IPS-15b (cell line): ENCODE measurements at regions not wholly inside any gene's neighbourhood (a gene's known extent, or its start where the extent isn't known, plus 50 kb on each side); places are given as distances from the start of the nearest gene placed in this dataset.

Experiments
- H3K27me3 ChIP-seq: one replicate; pipeline ENCODE4 v1.6.1; 2013; ENCODE audit warnings: low read length; ENCODE audit not compliant: control insufficient read depth, insufficient read depth
- H3K36me3 ChIP-seq: one replicate; pipeline ENCODE4 v1.6.1; 2013; ENCODE audit warnings: low read length; ENCODE audit not compliant: control insufficient read depth, insufficient read depth
- H3K4me1 ChIP-seq: one replicate; pipeline ENCODE4 v1.6.1; 2013; ENCODE audit warnings: mild to moderate bottlenecking, low read length; ENCODE audit not compliant: control insufficient read depth, insufficient read depth
- H3K4me3 ChIP-seq: one replicate; pipeline ENCODE4 v1.5.1; 2013; ENCODE audit warnings: low read depth, low read length
- H3K9ac ChIP-seq: one replicate; pipeline ENCODE4 v1.6.1; 2013; ENCODE audit warnings: low read depth, mild to moderate bottlenecking, low read length
- H3K9me3 ChIP-seq: one replicate; pipeline ENCODE4 v1.6.1; 2013; ENCODE audit warnings: mild to moderate bottlenecking, low read length; ENCODE audit not compliant: control insufficient read depth, insufficient read depth

DNA sequence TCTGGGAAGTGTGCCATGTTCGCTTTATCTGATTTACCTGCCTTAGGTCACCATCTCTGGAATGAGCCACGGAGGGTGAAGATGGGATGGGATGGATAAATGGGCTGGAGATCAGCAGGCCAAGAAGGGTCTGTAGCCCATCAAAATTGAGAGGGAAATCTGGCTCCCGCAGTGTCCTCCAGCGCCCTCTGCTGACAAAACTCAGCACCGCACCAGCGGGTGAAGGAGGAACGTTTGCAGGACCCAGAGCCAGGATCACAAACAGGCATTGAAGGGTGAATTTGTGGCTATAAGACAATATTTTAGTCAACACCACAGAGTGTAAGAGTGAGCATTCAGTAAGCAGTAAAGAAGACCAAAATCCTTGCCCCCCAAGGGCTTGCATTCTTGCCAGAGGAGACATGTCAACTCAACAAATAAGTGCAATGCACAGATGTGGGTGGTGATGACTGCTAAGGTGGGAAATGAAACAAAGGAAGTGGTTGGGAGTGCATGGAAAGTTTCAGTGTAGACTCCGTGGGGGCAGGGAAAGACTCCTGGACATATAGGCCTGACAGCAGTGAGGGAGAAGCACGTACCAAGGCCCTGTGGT is 124.4 kb downstream of the TENT4A start:
- Histone ChIP-seq H3K27me3 (no peaks in the 10 kb centered on the region), H3K9ac (no peak overlapping the region), H3K9me3 (no peaks in the 10 kb centered on the region), H3K36me3 (no peaks in the 10 kb centered on the region), H3K4me1 (no peaks in the 10 kb centered on the region), H3K4me3 (no peak overlapping the region)

DNA sequence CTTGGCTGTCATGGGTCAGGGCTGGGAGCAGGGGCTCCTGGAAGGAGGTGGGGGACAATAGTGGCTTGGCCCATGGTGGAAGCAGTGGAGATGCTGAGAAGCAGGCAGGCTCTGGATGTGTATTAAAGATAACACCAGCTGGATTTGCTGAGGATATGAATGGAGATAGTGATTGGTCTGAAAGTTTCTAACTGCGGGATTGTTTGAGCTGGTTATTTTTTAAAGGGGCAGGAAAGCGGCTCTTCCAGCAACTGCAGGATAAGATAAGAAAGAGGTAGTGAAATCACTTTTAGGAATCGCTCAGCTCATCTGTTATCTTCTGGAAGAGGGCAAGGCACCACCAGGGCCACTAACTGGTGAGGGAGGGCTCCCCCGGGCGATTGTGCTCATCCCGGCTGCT is 125.5 kb downstream of the TENT4A start:
- Histone ChIP-seq H3K27me3 (no peaks in the 10 kb centered on the region), H3K36me3 (no peaks in the 10 kb centered on the region), H3K9ac (no peak overlapping the region), H3K4me1 (no peaks in the 10 kb centered on the region), H3K9me3 (no peaks in the 10 kb centered on the region), H3K4me3 (no peak overlapping the region)

DNA sequence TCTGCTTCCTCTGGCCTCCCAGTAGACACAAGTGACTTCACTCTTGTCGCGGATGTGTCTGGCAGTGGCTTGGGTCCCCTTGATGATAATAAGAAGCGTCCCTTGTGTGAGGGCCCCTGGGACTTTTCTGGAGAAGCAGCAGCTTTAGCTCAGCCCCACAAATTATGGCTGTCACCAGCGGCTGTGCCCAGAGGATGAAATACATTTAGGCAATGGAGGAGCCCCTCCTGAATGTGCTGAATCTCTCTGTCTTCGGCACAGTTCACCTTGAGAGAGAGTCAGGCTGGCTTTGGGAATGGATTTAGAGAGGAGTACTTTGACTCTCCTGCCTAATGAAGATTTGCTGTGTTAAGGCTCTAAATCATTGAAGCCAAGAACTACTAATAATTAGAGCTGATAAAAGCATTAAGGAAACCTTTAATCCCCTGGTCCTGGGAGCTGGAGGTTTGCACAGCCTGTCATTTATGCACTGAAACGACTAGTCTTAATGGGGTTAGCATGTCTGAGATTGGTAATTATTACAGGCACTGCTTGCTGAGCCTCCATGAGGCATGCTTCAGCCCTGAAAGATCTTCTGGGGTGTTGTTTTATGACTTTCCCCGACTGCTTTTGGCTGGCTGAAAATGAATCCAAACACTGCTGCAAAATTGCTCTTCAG is 127.0 kb downstream of the TENT4A start:
- no peak overlapping the region for H3K9ac ChIP-seq
- no peaks in the 10 kb centered on the region for H3K9me3 ChIP-seq
- H3K4me1 ChIP-seq = no peaks in the 10 kb centered on the region
- no peaks in the 10 kb centered on the region for H3K27me3 ChIP-seq
- no peaks in the 10 kb centered on the region for H3K36me3 ChIP-seq
- no peak overlapping the region for H3K4me3 ChIP-seq

- H3K4me3 ChIP-seq = no peak overlapping the region
- H3K4me1 ChIP-seq = no peaks in the 10 kb centered on the region
- no peaks in the 10 kb centered on the region for H3K36me3 ChIP-seq
- no peak overlapping the region for H3K9ac ChIP-seq
- H3K9me3 ChIP-seq = no peaks in the 10 kb centered on the region
- no peaks in the 10 kb centered on the region for H3K27me3 ChIP-seq
Observed at GRCh38 chr5:6843335-6843734, 130.1 kb downstream of the TENT4A start.

DNA sequence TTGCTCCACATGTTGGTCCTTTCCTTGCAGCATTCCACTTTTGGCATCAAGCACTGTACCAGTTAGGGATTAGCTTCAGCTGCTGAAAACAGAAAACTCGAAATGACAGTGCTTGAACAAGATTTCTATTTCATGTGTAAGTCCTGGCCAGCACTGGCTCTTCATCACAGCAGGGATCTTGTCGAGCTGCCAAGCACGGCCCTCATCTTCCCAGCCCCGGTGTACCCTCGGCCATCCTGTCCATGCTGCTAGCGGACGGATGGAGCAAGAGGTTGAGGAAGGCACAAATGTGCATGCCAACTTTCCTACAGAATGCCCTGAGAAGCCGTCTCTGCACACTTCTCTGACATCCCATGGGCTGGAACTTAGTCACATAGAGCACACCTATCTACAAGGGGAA is 130.6 kb downstream of the TENT4A start:
- Histone ChIP-seq H3K36me3 (no peaks in the 10 kb centered on the region), H3K4me1 (no peaks in the 10 kb centered on the region), H3K27me3 (no peaks in the 10 kb centered on the region), H3K4me3 (no peak overlapping the region), H3K9ac (no peak overlapping the region), H3K9me3 (no peaks in the 10 kb centered on the region)

GRCh38 chr5:6845856-6846255 is 132.6 kb downstream of the TENT4A start:
- no peaks in the 10 kb centered on the region for H3K36me3 ChIP-seq
- H3K9me3 ChIP-seq = no peaks in the 10 kb centered on the region
- H3K4me1 ChIP-seq = no peaks in the 10 kb centered on the region
- H3K9ac ChIP-seq = no peak overlapping the region
- no peak overlapping the region for H3K4me3 ChIP-seq
- H3K27me3 ChIP-seq = no peaks in the 10 kb centered on the region

DNA sequence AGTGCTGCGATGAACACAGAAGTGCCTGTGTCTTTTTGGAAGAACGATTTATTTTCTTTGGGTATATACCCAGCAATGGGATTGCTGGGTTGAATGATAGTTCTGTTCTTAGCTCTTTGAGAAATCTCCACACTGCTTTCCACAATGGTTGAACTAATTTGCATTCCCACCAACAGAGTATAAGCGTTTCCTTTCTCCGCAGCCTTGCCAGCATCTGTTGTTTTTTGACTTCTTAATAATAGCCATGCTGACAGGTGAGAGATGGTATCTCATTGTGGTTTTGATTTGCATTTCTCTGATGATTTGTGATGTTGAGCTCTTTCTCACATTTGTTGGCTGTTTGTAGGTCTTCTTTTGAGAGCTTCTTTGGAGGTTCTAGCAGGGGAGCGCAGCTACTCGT is 134.6 kb downstream of the TENT4A start:
- Histone ChIP-seq H3K36me3 (no peaks in the 10 kb centered on the region), H3K9me3 (no peaks in the 10 kb centered on the region), H3K4me3 (no peak overlapping the region), H3K9ac (no peak overlapping the region), H3K4me1 (no peaks in the 10 kb centered on the region), H3K27me3 (no peaks in the 10 kb centered on the region)

DNA sequence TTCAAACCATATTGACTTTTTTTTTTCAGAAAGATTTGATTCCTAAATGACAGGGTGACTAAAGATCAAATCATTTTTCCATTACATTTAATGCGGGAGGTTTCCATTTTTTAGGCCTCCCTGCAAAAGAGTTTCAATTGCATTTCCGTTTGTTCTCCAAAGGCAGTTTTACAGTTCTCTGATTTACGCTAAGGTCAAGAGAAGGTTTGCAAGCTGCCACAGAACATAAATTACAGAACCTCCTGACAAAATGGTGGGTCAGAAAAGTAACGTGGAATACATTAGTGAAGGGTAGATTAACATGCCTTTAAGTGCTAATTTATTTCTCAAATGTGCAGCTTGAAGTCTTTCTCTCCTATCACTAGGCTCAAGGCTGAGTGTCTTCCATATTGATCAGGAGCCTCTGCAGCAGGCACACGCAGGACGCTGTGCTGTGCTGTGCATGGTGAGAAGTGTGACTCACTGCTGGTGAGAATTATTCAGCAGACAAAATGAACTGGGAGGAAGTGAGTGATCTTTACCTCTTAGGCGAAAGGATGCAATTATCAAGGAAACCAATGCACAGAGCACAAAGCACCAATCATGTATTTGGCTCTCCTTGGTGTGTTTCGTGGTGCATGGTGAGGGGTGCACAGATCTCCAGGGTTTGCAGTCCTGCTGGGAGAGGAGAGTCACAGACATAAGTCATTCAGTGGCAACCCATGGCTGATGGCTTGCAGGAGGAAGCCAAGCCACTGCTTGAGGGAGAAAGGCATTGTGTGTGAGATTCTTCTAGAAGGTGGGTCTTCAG is 136.3 kb downstream of the TENT4A start:
- Histone ChIP-seq H3K36me3 (no peaks in the 10 kb centered on the region), H3K9ac (no peak overlapping the region), H3K9me3 (no peaks in the 10 kb centered on the region), H3K27me3 (no peaks in the 10 kb centered on the region), H3K4me3 (no peak overlapping the region), H3K4me1 (no peaks in the 10 kb centered on the region)

DNA sequence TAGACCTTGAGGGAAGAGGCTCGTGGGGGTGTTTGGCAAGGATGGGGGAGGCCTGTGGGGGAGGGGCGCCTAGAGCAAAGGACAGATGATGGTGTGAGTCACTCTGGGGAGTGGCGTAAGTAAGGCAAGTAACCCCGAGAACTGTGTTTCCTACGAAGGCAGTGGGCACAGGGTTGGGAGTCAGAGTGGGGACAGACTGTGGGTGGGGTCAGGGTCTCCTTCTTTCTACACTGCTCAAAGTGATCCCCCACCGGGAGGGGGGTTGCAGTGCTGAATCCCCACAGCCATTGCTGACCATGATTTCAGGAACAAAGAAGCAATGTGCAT is 136.8 kb downstream of the TENT4A start:
- H3K36me3 ChIP-seq = no peaks in the 10 kb centered on the region
- H3K27me3 ChIP-seq = no peaks in the 10 kb centered on the region
- no peak overlapping the region for H3K4me3 ChIP-seq
- H3K4me1 ChIP-seq = no peaks in the 10 kb centered on the region
- H3K9ac ChIP-seq = no peak overlapping the region
- H3K9me3 ChIP-seq = no peaks in the 10 kb centered on the region

DNA sequence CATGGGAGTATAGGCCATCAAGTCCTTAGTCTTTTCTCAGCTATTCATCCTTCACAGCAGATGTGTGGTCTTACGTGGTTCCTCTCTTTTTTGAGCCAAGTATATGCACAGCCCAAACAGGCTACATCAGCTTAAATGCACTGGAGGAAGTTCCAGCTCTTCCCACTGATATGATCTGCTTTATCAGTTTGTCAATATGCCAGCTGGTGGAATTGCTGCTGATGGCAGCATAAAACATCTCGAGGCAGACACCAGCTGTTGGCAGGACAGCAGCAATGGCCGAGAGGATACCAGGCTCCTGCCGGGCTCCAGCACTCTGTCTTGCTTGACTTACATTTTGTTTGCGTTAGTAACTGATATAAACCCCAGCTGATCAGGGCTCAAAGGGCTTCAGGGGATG is 143.4 kb downstream of the TENT4A start:
- H3K9me3 ChIP-seq = no peaks in the 10 kb centered on the region
- no peaks in the 10 kb centered on the region for H3K27me3 ChIP-seq
- H3K4me1 ChIP-seq = no peaks in the 10 kb centered on the region
- no peaks in the 10 kb centered on the region for H3K36me3 ChIP-seq
- no peak overlapping the region for H3K4me3 ChIP-seq
- no peak overlapping the region for H3K9ac ChIP-seq

- Histone ChIP-seq H3K4me1 (no peaks in the 10 kb centered on the region), H3K36me3 (no peaks in the 10 kb centered on the region), H3K4me3 (no peak overlapping the region), H3K9me3 (no peaks in the 10 kb centered on the region), H3K9ac (no peak overlapping the region), H3K27me3 (no peaks in the 10 kb centered on the region)
Observed at GRCh38 chr5:6858419-6858818, 145.2 kb downstream of the TENT4A start.

- no peaks in the 10 kb centered on the region for H3K4me1 ChIP-seq
- no peak overlapping the region for H3K4me3 ChIP-seq
- no peak overlapping the region for H3K9ac ChIP-seq
- no peaks in the 10 kb centered on the region for H3K27me3 ChIP-seq
- no peaks in the 10 kb centered on the region for H3K9me3 ChIP-seq
- H3K36me3 ChIP-seq = no peaks in the 10 kb centered on the region
Observed at GRCh38 chr5:6859023-6859422, 145.8 kb downstream of the TENT4A start.
